ENCODE measurements at regions not wholly inside any gene's neighbourhood (a gene's known extent, or its start where the extent isn't known, plus 50 kb on each side); places are given as distances from the start of the nearest gene placed in this dataset.

GRCh38 chr1:38444770-38445442 is 398.3 kb upstream of the POU3F1 start:
- H3K36me3 Mint-ChIP-seq (ENCODE audit: low read depth) = no peaks in the 10 kb centered on the region
- POLR2A ChIA-PET = no interaction called here
- no peaks in the 10 kb centered on the region for H3K4me1 Mint-ChIP-seq
- CTCF ChIA-PET = interaction anchor here (1.5 kb wide), 1 partner anchor 11 kb away, joined by 7 read pairs; no protein-coding TSS in a partner anchor
- no peak for DNase-seq
- H3K9me3 Mint-ChIP-seq = no peaks in the 10 kb centered on the region
- H3K4me3 Mint-ChIP-seq = no peak overlapping the region
- peaks cover 27% of the 10 kb centered on the region for H3K27me3 Mint-ChIP-seq
- H3K27ac Mint-ChIP-seq = no peak overlapping the region

- POLR2A ChIA-PET = no interaction called here
Measured at GRCh38 chr1:38444311-38444710, 397.7 kb upstream of the POU3F1 start.

GRCh38 chr1:38440402-38440801 is 393.8 kb upstream of the POU3F1 start:
- POLR2A ChIA-PET = no interaction called here
- no peak overlapping the region for H3K27ac Mint-ChIP-seq
- no peak overlapping the region for H3K4me3 Mint-ChIP-seq
- H3K36me3 Mint-ChIP-seq (ENCODE audit: low read depth) = no peaks in the 10 kb centered on the region
- H3K9me3 Mint-ChIP-seq = no peaks in the 10 kb centered on the region
- H3K4me1 Mint-ChIP-seq = no peaks in the 10 kb centered on the region
- CTCF ChIA-PET = no interaction called here
- H3K27me3 Mint-ChIP-seq = peaks cover 38% of the 10 kb centered on the region
- DNase-seq = no peak

More at GRCh38 chr1:38444311-38444710, 397.7 kb upstream of the POU3F1 start:
- Mint-ChIP-seq H3K27ac (no peak overlapping the region), H3K4me1 (no peaks in the 10 kb centered on the region), H3K27me3 (peaks cover 28% of the 10 kb centered on the region), H3K9me3 (no peaks in the 10 kb centered on the region), H3K36me3 (ENCODE audit: low read depth) (no peaks in the 10 kb centered on the region), H3K4me3 (no peak overlapping the region)
- DNase-seq = no peak
- CTCF ChIA-PET = interaction anchor here (1.5 kb wide), 1 partner anchor 10 kb away, joined by 7 read pairs; no protein-coding TSS in a partner anchor

- CTCF ChIA-PET = no interaction called here
- Mint-ChIP-seq H3K36me3 (ENCODE audit: low read depth) (no peaks in the 10 kb centered on the region), H3K4me1 (no peaks in the 10 kb centered on the region), H3K4me3 (no peak overlapping the region), H3K9me3 (no peaks in the 10 kb centered on the region), H3K27ac (no peak overlapping the region), H3K27me3 (peaks cover 36% of the 10 kb centered on the region)
- POLR2A ChIA-PET = no interaction called here
- DNase-seq = no peak
Measured at GRCh38 chr1:38436749-38437148, 390.2 kb upstream of the POU3F1 start.

- ChIA-PET CTCF (interaction anchor here (0.6 kb wide), 1 partner anchor 1093 kb away, joined by 3 read pairs; no protein-coding TSS in a partner anchor), POLR2A (no interaction called here)
- H3K9me3 Mint-ChIP-seq = no peaks in the 10 kb centered on the region
- no peak overlapping the region for H3K4me3 Mint-ChIP-seq
- H3K27ac Mint-ChIP-seq = no peak overlapping the region
- peaks cover 36% of the 10 kb centered on the region for H3K27me3 Mint-ChIP-seq
- H3K36me3 Mint-ChIP-seq (ENCODE audit: low read depth) = no peaks in the 10 kb centered on the region
- no peak for DNase-seq
- H3K4me1 Mint-ChIP-seq = no peaks in the 10 kb centered on the region
Measured at GRCh38 chr1:38436006-38436405, 389.4 kb upstream of the POU3F1 start.

GRCh38 chr1:38433084-38433722 is 386.6 kb upstream of the POU3F1 start:
- Mint-ChIP-seq H3K4me3 (no peak overlapping the region), H3K36me3 (ENCODE audit: low read depth) (no peaks in the 10 kb centered on the region), H3K27ac (no peak overlapping the region), H3K9me3 (no peaks in the 10 kb centered on the region), H3K4me1 (no peaks in the 10 kb centered on the region), H3K27me3 (peaks cover 20% of the 10 kb centered on the region)
- ChIA-PET POLR2A (interaction anchor here (0.7 kb wide), 1 partner anchor 214 kb away, joined by 5 read pairs; no protein-coding TSS in a partner anchor), CTCF (interaction anchor here (2.9 kb wide), 1 partner anchor 11 kb away, joined by 7 read pairs; no protein-coding TSS in a partner anchor)
- DNase-seq = no peak

GRCh38 chr1:38431535-38432376 is 385.2 kb upstream of the POU3F1 start:
- Mint-ChIP-seq H3K4me3 (no peak overlapping the region), H3K36me3 (ENCODE audit: low read depth) (no peaks in the 10 kb centered on the region), H3K9me3 (no peaks in the 10 kb centered on the region), H3K27me3 (peaks cover 14% of the 10 kb centered on the region), H3K27ac (no peak overlapping the region), H3K4me1 (no peaks in the 10 kb centered on the region)
- ChIA-PET POLR2A (no interaction called here), CTCF (no interaction called here)
- no peak for DNase-seq

- H3K27ac Mint-ChIP-seq = no peak overlapping the region
- no peaks in the 10 kb centered on the region for H3K4me1 Mint-ChIP-seq
- POLR2A ChIA-PET = no interaction called here
- H3K9me3 Mint-ChIP-seq = no peaks in the 10 kb centered on the region
- H3K36me3 Mint-ChIP-seq (ENCODE audit: low read depth) = no peaks in the 10 kb centered on the region
- CTCF ChIA-PET = no interaction called here
- DNase-seq = no peak
- H3K27me3 Mint-ChIP-seq = peaks cover 21% of the 10 kb centered on the region
- no peak overlapping the region for H3K4me3 Mint-ChIP-seq
Measured at GRCh38 chr1:38430949-38431348, 384.4 kb upstream of the POU3F1 start.

- Mint-ChIP-seq H3K36me3 (ENCODE audit: low read depth) (no peaks in the 10 kb centered on the region), H3K4me3 (no peak overlapping the region), H3K4me1 (no peaks in the 10 kb centered on the region), H3K9me3 (no peaks in the 10 kb centered on the region), H3K27ac (no peak overlapping the region), H3K27me3 (peaks cover 24% of the 10 kb centered on the region)
- ChIA-PET POLR2A (no interaction called here), CTCF (no interaction called here)
- DNase-seq = no peak
Measured at GRCh38 chr1:38424677-38425076, 378.1 kb upstream of the POU3F1 start.

- ChIA-PET CTCF (interaction anchor here (0.5 kb wide), 1 partner anchor 526 kb away, joined by 5 read pairs; no protein-coding TSS in a partner anchor), POLR2A (no interaction called here)
- Mint-ChIP-seq H3K36me3 (ENCODE audit: low read depth) (no peaks in the 10 kb centered on the region), H3K9me3 (no peaks in the 10 kb centered on the region), H3K27me3 (peaks cover 18% of the 10 kb centered on the region), H3K4me1 (no peaks in the 10 kb centered on the region), H3K4me3 (no peak overlapping the region), H3K27ac (no peak overlapping the region)
- DNase-seq = no peak
Measured at GRCh38 chr1:38420666-38421065, 374.1 kb upstream of the POU3F1 start.

- no peaks in the 10 kb centered on the region for H3K9me3 Mint-ChIP-seq
- H3K36me3 Mint-ChIP-seq (ENCODE audit: low read depth) = no peaks in the 10 kb centered on the region
- ChIA-PET CTCF (no interaction called here), POLR2A (no interaction called here)
- H3K4me3 Mint-ChIP-seq = no peak overlapping the region
- no peak overlapping the region for H3K27ac Mint-ChIP-seq
- no peak for DNase-seq
- no peaks in the 10 kb centered on the region for H3K4me1 Mint-ChIP-seq
- H3K27me3 Mint-ChIP-seq = peaks cover 24% of the 10 kb centered on the region
Measured at GRCh38 chr1:38418195-38419030, 371.8 kb upstream of the POU3F1 start.

GRCh38 chr1:38403667-38404066 is 357.1 kb upstream of the POU3F1 start:
- POLR2A ChIA-PET = no interaction called here
- Mint-ChIP-seq H3K9me3 (peaks cover 2% of the 10 kb centered on the region), H3K4me1 (no peaks in the 10 kb centered on the region), H3K27ac (no peak overlapping the region), H3K36me3 (ENCODE audit: low read depth) (no peaks in the 10 kb centered on the region), H3K27me3 (peaks cover 33% of the 10 kb centered on the region), H3K4me3 (no peak overlapping the region)
- CTCF ChIA-PET = no interaction called here
- DNase-seq = no peak

Data from activated CD4-positive, alpha-beta T cell treated with anti-CD3 and anti-CD28 coated beads, Interleukin-2, amount 10 ng/mL, durations not matched to agents 7 days and 5 days (primary cell).